Gastrocnemius medialis (tissue), 4 donors: ENCODE measurements at regions not wholly inside any gene's neighbourhood (a gene's known extent, or its start where the extent isn't known, plus 50 kb on each side); places are given as distances from the start of the nearest gene placed in this dataset.

ENCODE experiments used
- POLR2A ChIP-seq, 2 donors: fragments of 450-650 bp; IDR thresholded peaks; one replicate each; pipeline ENCODE4 v1.6.1; 2017; ENCODE audit warnings: antibody characterized with exemption in 2 of 2, mild to moderate bottlenecking in 2 of 2, moderate library complexity in 2 of 2
- TF ChIP-seq, protein P1 (sequence below), 5 experiments: fragments of 450-650 bp in 3 of 5; fragments of 200-600 bp in 2 of 5; sonication (generic) in 2 of 5; IDR thresholded peaks in 4 of 5; conservative IDR thresholded peaks in 1 of 5; 1 replicate in 4 of 5; 2 replicates in 1 of 5; pipeline ENCODE4 v1.5.1; 2016 to 2019; ENCODE audit warnings: antibody characterized with exemption in 5 of 5, mild to moderate bottlenecking in 3 of 5, moderate library complexity in 3 of 5

DNA sequence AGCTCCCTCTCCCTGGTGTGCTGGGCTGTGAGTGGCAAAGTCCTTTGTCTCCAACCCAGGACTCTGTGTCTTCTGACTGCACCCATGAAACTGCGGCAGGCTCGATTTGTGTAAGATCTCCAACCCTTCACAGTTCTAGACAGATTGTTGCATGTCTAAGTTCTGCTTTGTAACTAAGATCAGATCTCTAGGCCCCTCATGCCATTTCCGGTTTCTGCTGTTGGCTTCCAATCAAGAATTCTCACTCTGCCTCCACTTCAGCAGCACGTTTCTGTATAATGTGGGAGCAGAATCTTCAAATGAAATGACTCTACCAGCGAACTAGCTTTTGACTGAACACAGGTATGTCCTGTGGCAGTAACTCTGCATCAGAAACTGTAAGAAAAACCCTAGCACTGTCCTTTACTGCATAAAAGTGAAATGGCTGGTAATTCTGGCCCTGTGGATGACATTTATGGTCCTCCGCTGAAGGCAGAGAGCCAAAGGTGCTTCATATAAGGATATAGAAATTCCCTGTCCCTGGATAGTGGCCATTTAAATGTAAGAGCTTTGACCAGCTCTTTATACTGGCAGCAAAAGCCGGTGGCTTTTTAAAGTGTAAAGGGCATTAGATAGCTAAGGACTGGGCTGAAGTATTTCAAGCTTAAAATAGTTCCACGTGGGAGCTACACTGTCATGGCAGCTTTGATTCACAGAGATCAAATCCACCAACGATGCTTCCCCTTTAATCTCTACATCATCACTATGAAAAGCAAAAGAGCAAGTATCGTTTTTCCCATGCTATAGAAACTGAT is 319.0 kb upstream of the CDH6 start:
- TF ChIP-seq, protein P1, sequence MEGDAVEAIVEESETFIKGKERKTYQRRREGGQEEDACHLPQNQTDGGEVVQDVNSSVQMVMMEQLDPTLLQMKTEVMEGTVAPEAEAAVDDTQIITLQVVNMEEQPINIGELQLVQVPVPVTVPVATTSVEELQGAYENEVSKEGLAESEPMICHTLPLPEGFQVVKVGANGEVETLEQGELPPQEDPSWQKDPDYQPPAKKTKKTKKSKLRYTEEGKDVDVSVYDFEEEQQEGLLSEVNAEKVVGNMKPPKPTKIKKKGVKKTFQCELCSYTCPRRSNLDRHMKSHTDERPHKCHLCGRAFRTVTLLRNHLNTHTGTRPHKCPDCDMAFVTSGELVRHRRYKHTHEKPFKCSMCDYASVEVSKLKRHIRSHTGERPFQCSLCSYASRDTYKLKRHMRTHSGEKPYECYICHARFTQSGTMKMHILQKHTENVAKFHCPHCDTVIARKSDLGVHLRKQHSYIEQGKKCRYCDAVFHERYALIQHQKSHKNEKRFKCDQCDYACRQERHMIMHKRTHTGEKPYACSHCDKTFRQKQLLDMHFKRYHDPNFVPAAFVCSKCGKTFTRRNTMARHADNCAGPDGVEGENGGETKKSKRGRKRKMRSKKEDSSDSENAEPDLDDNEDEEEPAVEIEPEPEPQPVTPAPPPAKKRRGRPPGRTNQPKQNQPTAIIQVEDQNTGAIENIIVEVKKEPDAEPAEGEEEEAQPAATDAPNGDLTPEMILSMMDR (IDR thresholded peaks at IDR 0.05 in 4 of 5, conservative IDR thresholded peaks at IDR 0.05 in 1 of 5), result no peak
- no peak for TF ChIP-seq POLR2A (IDR thresholded peaks at IDR 0.05)
